T-cell (primary cell): ENCODE measurements at regions not wholly inside any gene's neighbourhood (a gene's known extent, or its start where the extent isn't known, plus 50 kb on each side); places are given as distances from the start of the nearest gene placed in this dataset.

Experiments used
- ATAC-seq, 4 experiments: fragments of 200-7000 bp in 3 of 4; fragments of 150-1000 bp in 1 of 4; cut with Tn5 transposase; replicated peaks in 1 of 4; 1 replicate in 3 of 4; 2 replicates in 1 of 4; pipeline ENCODE4 v1.10.0; 2021; ENCODE audit warnings: moderate library complexity in 3 of 4, mild to moderate bottlenecking in 2 of 4, moderate number of reproducible peaks in 1 of 4
- CTCF ChIA-PET, 2 donors: fragments of 300-600 bp; sonication (Branson Sonifier 250); formaldehyde crosslinking; loops; one replicate each; lab custom pipeline; 2022; ENCODE audit warnings: antibody characterized with exemption in 2 of 2; lab: Charles Lee
- POLR2A ChIA-PET, 2 donors: fragments of 300-600 bp; sonication (Branson Sonifier 250); formaldehyde crosslinking; loops; one replicate each; lab custom pipeline; 2022; ENCODE audit warnings: antibody characterized with exemption in 2 of 2; lab: Charles Lee
- DNase-seq, 35 experiments: peaks; one replicate each; pipeline versions ENCODE4 v3.0.0 to v3.0.0-alpha.2; 2013 to 2023
- H3K27ac ChIP-seq: one replicate; pipeline ENCODE4 v1.5.1; 2013; ENCODE audit warnings: low read length
- H3K27me3 ChIP-seq, 2 experiments: replicated peaks in 1 of 2; 1 replicate in 1 of 2; 2 replicates in 1 of 2; pipeline versions ENCODE4 v1.6.1 to v1.7.0; 2013; ENCODE audit warnings: low read length in 1 of 2, mixed read lengths in 1 of 2; ENCODE audit not compliant: control insufficient read depth in 2 of 2, insufficient read depth in 2 of 2; ENCODE audit errors: extremely low read depth in 1 of 2
- H3K36me3 ChIP-seq, 2 donors: 1 replicate in 1 of 2; 2 replicates in 1 of 2; pipeline versions ENCODE4 v1.6.1 to v1.7.0; 2013; ENCODE audit warnings: low read length in 1 of 2; ENCODE audit not compliant: control insufficient read depth in 2 of 2, insufficient read depth in 1 of 2; ENCODE audit errors: extremely low read depth in 1 of 2
- H3K4me1 ChIP-seq, 2 experiments: 1 replicate in 1 of 2; 2 replicates in 1 of 2; pipeline versions ENCODE4 v1.6.1 to v1.7.0; 2013; ENCODE audit warnings: low read length in 2 of 2, mixed read lengths in 1 of 2; ENCODE audit not compliant: insufficient read depth in 2 of 2, control insufficient read depth in 1 of 2; ENCODE audit errors: extremely low read depth in 1 of 2
- H3K4me3 ChIP-seq, 2 donors: 1 replicate in 1 of 2; 2 replicates in 1 of 2; pipeline versions ENCODE4 v1.5.1 to v1.7.0; 2013; ENCODE audit warnings: mild to moderate bottlenecking in 2 of 2, low read length in 1 of 2, moderate library complexity in 1 of 2; ENCODE audit not compliant: control insufficient read depth in 1 of 2; ENCODE audit errors: extremely low read depth in 1 of 2
- H3K9me3 ChIP-seq: 2 replicates; pipeline ENCODE4 v1.7.0; 2013
- H3K27ac Mint-ChIP-seq, 2 donors: one replicate each; pipeline ENCODE4 v1.8.0; 2020 to 2021; ENCODE audit warnings: mild to moderate bottlenecking in 2 of 2, mixed read lengths in 2 of 2
- H3K27me3 Mint-ChIP-seq, 2 donors: one replicate each; pipeline ENCODE4 v1.8.0; 2021 to 2022; ENCODE audit warnings: mixed read lengths in 2 of 2
- H3K36me3 Mint-ChIP-seq: one replicate; pipeline ENCODE4 v1.8.0; 2021; ENCODE audit warnings: mixed read lengths
- H3K4me1 Mint-ChIP-seq, 3 donors: one replicate each; pipeline ENCODE4 v1.8.0; 2020 to 2022; ENCODE audit warnings: mixed read lengths in 3 of 3, mild to moderate bottlenecking in 1 of 3
- H3K4me3 Mint-ChIP-seq, 3 donors: one replicate each; pipeline ENCODE4 v1.8.0; 2020 to 2022; ENCODE audit warnings: mild to moderate bottlenecking in 3 of 3, mixed read lengths in 3 of 3, moderate library complexity in 3 of 3
- H3K9me3 Mint-ChIP-seq, 3 donors: one replicate each; pipeline ENCODE4 v1.8.0; 2020 to 2022; ENCODE audit warnings: mixed read lengths in 3 of 3
- WGBS: methylation state at CpG from one replicate; pipeline ENCODE4 v1.1.5; 2013; ENCODE audit warnings: missing lambda C conversion rate; ENCODE audit not compliant: insufficient coverage; 5-methylcytosine and 5-hydroxymethylcytosine counted together

- Histone ChIP-seq H3K4me1 (no peaks in the 10 kb centered on the region), H3K9me3 (no peaks in the 10 kb centered on the region), H3K27ac (no peak overlapping the region), H3K4me3 (no peak overlapping the region), H3K36me3 (no peaks in the 10 kb centered on the region), H3K27me3 (no peaks in the 10 kb centered on the region)
- H3K27me3 Mint-ChIP-seq = no peaks in the 10 kb centered on the region
- H3K4me3 Mint-ChIP-seq = no peak overlapping the region
- POLR2A ChIA-PET = no interaction called here
- no CpG with 5 or more reads among the region's 3 CpGs for WGBS
- H3K4me1 Mint-ChIP-seq = no peaks in the 10 kb centered on the region
- CTCF ChIA-PET = no interaction called here
- H3K36me3 Mint-ChIP-seq = no peaks in the 10 kb centered on the region
- no peak for ATAC-seq
- H3K9me3 Mint-ChIP-seq = peaks cover 0 to 5% (median under 1%) of the 10 kb centered on the region in 3 donors
- no peak overlapping the region for H3K27ac Mint-ChIP-seq
- no peak for DNase-seq
These were observed 238.8 kb downstream of the POLR1F start for GRCh38 chr7:19470031-19470430.

DNA sequence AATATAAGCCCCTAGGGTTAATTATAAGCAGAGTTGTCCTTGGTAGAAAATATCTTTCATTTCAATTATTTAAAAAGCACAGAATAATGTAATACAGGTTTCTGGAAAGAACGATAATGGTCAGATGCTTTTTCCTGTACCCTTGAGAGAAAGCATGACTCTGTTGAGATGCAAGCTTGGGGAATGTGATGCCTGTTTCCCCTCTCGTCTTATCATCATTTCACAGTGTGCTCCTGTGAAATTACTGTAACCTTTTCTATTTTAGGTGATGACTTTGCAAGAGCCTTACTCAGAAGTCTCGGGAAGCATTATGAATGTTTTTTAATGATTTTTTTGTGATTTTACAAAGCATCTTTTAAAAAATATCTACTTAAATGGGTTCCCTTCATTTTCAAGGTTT, 243.0 kb downstream of the POLR1F start:
- Mint-ChIP-seq H3K4me3 (no peak overlapping the region), H3K9me3 (peaks cover 0 to 10% (median 2%) of the 10 kb centered on the region in 3 donors), H3K36me3 (no peaks in the 10 kb centered on the region), H3K27ac (no peak overlapping the region), H3K27me3 (no peaks in the 10 kb centered on the region), H3K4me1 (no peaks in the 10 kb centered on the region)
- WGBS = no CpG with 5 or more reads among the region's 3 CpGs
- Histone ChIP-seq H3K27ac (no peak overlapping the region), H3K9me3 (no peaks in the 10 kb centered on the region), H3K4me3 (no peak overlapping the region), H3K4me1 (no peaks in the 10 kb centered on the region), H3K27me3 (no peaks in the 10 kb centered on the region), H3K36me3 (no peaks in the 10 kb centered on the region)
- CTCF ChIA-PET = no interaction called here
- ATAC-seq (no peak), DNase-seq (no peak)
- POLR2A ChIA-PET = no interaction called here

DNA sequence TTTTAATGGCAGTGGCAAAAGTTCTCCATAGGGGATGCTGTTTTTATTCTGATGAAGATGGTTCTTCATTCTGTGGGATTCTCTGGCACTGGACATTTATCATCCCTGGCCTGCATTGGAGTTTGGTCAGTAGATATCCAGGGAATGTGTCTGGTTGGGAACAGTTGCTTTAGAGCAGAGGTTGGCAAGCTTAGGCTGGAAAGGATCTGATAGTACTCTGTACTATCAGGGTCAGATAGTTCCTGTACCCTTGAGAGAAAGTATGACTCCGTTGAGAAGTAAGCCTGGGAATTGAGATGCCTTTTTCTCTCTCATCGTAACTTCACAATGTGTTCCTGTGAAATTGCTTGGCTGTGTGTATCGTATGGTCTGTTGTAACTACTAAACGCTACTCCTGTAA, 244.1 kb downstream of the POLR1F start:
- ChIA-PET POLR2A (no interaction called here), CTCF (no interaction called here)
- Histone ChIP-seq H3K4me3 (no peak overlapping the region), H3K4me1 (no peaks in the 10 kb centered on the region), H3K27me3 (no peaks in the 10 kb centered on the region), H3K9me3 (no peaks in the 10 kb centered on the region), H3K27ac (no peak overlapping the region), H3K36me3 (no peaks in the 10 kb centered on the region)
- Mint-ChIP-seq H3K9me3 (peaks cover 0 to 10% (median 2%) of the 10 kb centered on the region in 3 donors), H3K27ac (no peak overlapping the region), H3K27me3 (no peaks in the 10 kb centered on the region), H3K4me1 (no peaks in the 10 kb centered on the region), H3K4me3 (no peak overlapping the region), H3K36me3 (no peaks in the 10 kb centered on the region)
- ATAC-seq (no peak), DNase-seq (no peak)
- no CpG with 5 or more reads among the region's 4 CpGs for WGBS

GRCh38 chr7:19464241-19464640, 244.6 kb downstream of the POLR1F start:
- Histone ChIP-seq H3K4me1 (no peaks in the 10 kb centered on the region), H3K27ac (no peak overlapping the region), H3K36me3 (no peaks in the 10 kb centered on the region), H3K27me3 (no peaks in the 10 kb centered on the region), H3K4me3 (no peak overlapping the region), H3K9me3 (no peaks in the 10 kb centered on the region)
- H3K9me3 Mint-ChIP-seq = peaks cover 0 to 10% (median 2%) of the 10 kb centered on the region in 3 donors
- H3K27me3 Mint-ChIP-seq = no peaks in the 10 kb centered on the region
- no peak overlapping the region for H3K27ac Mint-ChIP-seq
- ATAC-seq = no peak
- WGBS = no CpG with 5 or more reads among the region's 3 CpGs
- DNase-seq = no peak
- ChIA-PET POLR2A (no interaction called here), CTCF (no interaction called here)
- H3K36me3 Mint-ChIP-seq = no peaks in the 10 kb centered on the region
- H3K4me3 Mint-ChIP-seq = no peak overlapping the region
- H3K4me1 Mint-ChIP-seq = no peaks in the 10 kb centered on the region

- Mint-ChIP-seq H3K9me3 (peaks cover 0 to 10% (median 2%) of the 10 kb centered on the region in 3 donors), H3K27me3 (no peaks in the 10 kb centered on the region), H3K4me3 (no peak overlapping the region), H3K27ac (no peak overlapping the region), H3K4me1 (no peaks in the 10 kb centered on the region), H3K36me3 (no peaks in the 10 kb centered on the region)
- ATAC-seq = no peak
- no peak overlapping the region for H3K27ac ChIP-seq
- no peaks in the 10 kb centered on the region for H3K36me3 ChIP-seq
- no peaks in the 10 kb centered on the region for H3K4me1 ChIP-seq
- POLR2A ChIA-PET = no interaction called here
- no peak overlapping the region for H3K4me3 ChIP-seq
- DNase-seq = no peak
- no peaks in the 10 kb centered on the region for H3K9me3 ChIP-seq
- WGBS = no CpG with 5 or more reads among the region's 3 CpGs
- CTCF ChIA-PET = no interaction called here
- no peaks in the 10 kb centered on the region for H3K27me3 ChIP-seq
These were observed 245.3 kb downstream of the POLR1F start for GRCh38 chr7:19463581-19463980.

DNA sequence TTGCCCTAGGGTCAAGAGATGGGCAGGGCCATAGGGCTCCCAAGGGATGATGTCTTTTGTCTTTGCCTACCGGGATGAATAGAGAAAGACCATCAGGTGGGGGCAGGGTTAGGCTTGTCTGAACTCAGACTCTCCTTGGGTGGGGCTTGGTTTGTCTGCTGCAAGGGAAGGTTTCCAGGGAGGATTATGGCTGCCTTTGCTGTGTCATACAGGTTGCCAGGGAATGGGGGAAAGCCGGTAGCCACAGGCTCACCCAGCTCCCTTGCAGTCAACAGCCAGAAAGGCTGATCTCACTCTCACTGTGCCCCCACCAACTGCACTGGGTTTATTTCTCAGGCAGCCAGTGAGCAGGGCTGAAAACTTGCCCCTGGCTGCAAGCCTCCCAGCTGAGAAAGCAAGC, 253.2 kb downstream of the POLR1F start:
- no peak overlapping the region for H3K4me3 Mint-ChIP-seq
- Histone ChIP-seq H3K36me3 (no peaks in the 10 kb centered on the region), H3K4me3 (no peak overlapping the region), H3K9me3 (no peaks in the 10 kb centered on the region), H3K27ac (no peak overlapping the region), H3K27me3 (no peaks in the 10 kb centered on the region), H3K4me1 (no peaks in the 10 kb centered on the region)
- no peaks in the 10 kb centered on the region for H3K36me3 Mint-ChIP-seq
- no peaks in the 10 kb centered on the region for H3K4me1 Mint-ChIP-seq
- H3K27ac Mint-ChIP-seq = no peak overlapping the region
- no peaks in the 10 kb centered on the region for H3K27me3 Mint-ChIP-seq
- 50% methylated on average over 2 of the region's 2 CpGs for WGBS
- ATAC-seq = no peak
- CTCF ChIA-PET = no interaction called here
- H3K9me3 Mint-ChIP-seq = peaks cover 0 to 15% (median 8%) of the 10 kb centered on the region in 3 donors
- POLR2A ChIA-PET = no interaction called here
- DNase-seq = no peak

- Histone ChIP-seq H3K27me3 (no peaks in the 10 kb centered on the region), H3K27ac (no peak overlapping the region), H3K4me3 (no peak overlapping the region), H3K36me3 (no peaks in the 10 kb centered on the region), H3K9me3 (no peaks in the 10 kb centered on the region), H3K4me1 (no peaks in the 10 kb centered on the region)
- Mint-ChIP-seq H3K27ac (no peak overlapping the region), H3K4me3 (no peak overlapping the region), H3K4me1 (no peaks in the 10 kb centered on the region), H3K9me3 (peaks cover 8 to 20% (median 10%) of the 10 kb centered on the region in 3 donors), H3K36me3 (no peaks in the 10 kb centered on the region), H3K27me3 (no peaks in the 10 kb centered on the region)
- no CpG with 5 or more reads among the region's 3 CpGs for WGBS
- CTCF ChIA-PET = no interaction called here
- no peak for DNase-seq
- no peak for ATAC-seq
- POLR2A ChIA-PET = no interaction called here
These were observed 260.7 kb downstream of the POLR1F start for GRCh38 chr7:19448091-19448490.
